ENCODE measurements at regions not wholly inside any gene's neighbourhood (a gene's known extent, or its start where the extent isn't known, plus 50 kb on each side); places are given as distances from the start of the nearest gene placed in this dataset.
"Not testable (repeated sequence)": the region's sequence is repeated elsewhere in the genome, so short reads cannot be mapped to it uniquely, and the experiment has no call there.

DNA sequence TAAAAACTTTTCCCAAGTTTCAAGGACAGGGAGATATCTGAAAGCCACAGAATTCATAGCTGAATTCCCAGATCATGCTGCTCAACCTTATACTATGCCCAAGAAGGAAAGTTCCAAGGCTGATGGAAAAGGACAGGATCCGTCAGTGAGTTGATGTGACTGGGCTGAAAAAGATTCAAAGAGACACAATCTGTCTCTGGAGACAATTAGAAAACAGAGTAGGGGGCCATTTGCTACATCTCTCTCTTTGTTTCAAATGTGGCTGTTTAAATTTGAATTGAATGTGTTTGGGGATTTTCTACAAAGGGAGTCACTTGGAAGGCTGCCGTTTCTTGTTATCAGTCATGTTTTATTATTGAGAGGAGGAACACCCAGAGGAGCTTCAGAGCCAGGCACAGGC is 292.6 kb downstream of the NUF2 start:
- intact Hi-C loops (cut with DNase I; ENCODE audit: low total_unique reads) = no loop called here
- TF ChIP-seq POLR2A (IDR thresholded peaks at IDR 0.05) = no peak
- TF ChIP-seq, protein P1, sequence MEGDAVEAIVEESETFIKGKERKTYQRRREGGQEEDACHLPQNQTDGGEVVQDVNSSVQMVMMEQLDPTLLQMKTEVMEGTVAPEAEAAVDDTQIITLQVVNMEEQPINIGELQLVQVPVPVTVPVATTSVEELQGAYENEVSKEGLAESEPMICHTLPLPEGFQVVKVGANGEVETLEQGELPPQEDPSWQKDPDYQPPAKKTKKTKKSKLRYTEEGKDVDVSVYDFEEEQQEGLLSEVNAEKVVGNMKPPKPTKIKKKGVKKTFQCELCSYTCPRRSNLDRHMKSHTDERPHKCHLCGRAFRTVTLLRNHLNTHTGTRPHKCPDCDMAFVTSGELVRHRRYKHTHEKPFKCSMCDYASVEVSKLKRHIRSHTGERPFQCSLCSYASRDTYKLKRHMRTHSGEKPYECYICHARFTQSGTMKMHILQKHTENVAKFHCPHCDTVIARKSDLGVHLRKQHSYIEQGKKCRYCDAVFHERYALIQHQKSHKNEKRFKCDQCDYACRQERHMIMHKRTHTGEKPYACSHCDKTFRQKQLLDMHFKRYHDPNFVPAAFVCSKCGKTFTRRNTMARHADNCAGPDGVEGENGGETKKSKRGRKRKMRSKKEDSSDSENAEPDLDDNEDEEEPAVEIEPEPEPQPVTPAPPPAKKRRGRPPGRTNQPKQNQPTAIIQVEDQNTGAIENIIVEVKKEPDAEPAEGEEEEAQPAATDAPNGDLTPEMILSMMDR (IDR thresholded peaks at IDR 0.05) = no peak
- WGBS, 2 donors = 44 to 63% methylated on average over 2 of the region's 2 CpGs
- DNase-seq (ENCODE audit: low spot score in 2 of 2) = no peak
- H3K4me3 ChIP-seq (ENCODE audit: low read depth, poor library complexity, severe bottlenecking) = no peak overlapping the region

DNA sequence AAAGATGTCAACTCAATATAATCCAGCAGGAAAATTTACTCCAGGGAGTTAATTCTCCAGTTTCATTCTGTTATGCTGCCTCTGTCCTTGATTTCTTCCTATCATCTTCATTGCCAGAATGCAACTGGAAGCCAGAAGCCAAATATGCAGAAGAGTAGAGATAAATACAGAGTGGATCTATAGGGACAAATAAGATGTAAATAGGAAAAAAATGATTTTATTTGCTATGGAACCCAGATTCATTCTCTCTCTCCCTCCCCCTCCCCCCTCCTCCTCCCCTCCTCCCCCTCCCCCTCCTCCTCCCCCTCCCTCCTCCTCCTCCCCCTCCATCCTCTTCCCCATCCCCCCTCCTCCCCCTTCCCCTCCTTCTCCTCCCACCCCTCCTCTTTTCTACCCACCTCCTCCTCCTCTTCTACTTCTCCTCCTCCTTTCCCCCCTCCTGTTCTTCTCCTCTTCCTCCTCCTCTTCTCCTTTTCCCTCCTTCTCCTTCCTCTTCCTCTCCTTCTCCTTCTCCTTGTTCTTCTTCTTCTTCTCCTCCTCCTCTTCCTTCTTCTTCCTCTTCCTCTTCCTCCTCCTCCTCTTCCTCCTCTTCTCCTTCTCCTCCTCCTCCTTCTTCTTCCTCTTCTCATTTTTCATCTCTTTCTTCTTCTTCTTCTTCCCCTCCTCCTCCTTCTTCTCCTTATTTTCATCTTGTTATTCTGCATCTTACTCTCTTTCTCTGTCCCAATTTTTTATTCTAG is 306.4 kb downstream of the NUF2 start:
- no peak overlapping the region for H3K4me3 ChIP-seq (ENCODE audit: low read depth, poor library complexity, severe bottlenecking)
- TF ChIP-seq POLR2A (IDR thresholded peaks at IDR 0.05) = no peak
- TF ChIP-seq, protein P1 (IDR thresholded peaks at IDR 0.05) = no peak
- no peak for DNase-seq (ENCODE audit: low spot score in 2 of 2)
- intact Hi-C loops (cut with DNase I; ENCODE audit: low total_unique reads) = no loop called here

DNA sequence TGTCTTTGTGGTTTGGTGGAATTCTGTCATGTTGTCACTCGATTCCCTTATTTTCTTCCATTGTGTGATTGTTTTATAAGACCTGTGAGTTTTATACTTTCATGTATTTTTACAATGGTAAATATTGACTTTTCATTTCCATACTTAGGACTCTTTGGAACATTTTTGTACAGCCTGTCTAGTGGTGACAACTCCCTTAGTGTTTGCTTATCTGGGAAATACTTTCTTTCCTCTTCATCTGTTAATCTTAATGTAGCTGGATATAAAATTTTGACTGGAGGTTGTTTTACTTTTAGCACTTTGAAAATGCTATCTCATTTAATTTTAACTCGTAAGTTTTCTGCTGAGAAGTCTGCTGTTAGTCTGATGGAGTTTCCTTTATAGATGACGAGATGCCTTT is 310.5 kb downstream of the NUF2 start:
- 90% methylated on average over 3 of the region's 3 CpGs for WGBS, 2 donors
- TF ChIP-seq POLR2A (IDR thresholded peaks at IDR 0.05) = no peak
- TF ChIP-seq, protein P1 (IDR thresholded peaks at IDR 0.05) = no peak
- intact Hi-C loops (cut with DNase I; ENCODE audit: low total_unique reads) = no loop called here
- DNase-seq (ENCODE audit: low spot score in 2 of 2) = no peak
- no peak overlapping the region for H3K4me3 ChIP-seq (ENCODE audit: low read depth, poor library complexity, severe bottlenecking)

DNA sequence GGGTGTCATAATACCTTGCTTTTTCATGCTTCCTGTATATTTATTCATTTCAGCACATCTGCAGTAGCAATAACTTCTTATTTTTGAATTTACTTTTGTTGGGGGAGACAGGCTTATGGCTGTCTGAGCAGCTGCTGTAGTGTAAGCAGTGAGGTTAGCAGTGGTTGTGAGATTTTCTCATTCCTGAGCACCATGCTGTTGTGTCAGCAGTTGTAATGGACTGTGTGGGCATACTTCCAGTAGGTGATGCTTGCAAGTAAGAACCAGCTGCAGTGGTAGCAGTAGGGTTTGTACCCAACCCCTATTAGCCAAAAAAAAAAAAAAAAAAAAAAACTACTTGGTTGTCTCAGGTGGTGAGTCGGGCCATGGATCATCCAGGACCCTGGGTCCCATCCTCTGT is 311.6 kb downstream of the NUF2 start:
- DNase-seq (ENCODE audit: low spot score in 2 of 2) = no peak
- WGBS, 2 donors = 89 to 94% methylated on average over 1 of the region's 1 CpG
- no peak for TF ChIP-seq POLR2A (IDR thresholded peaks at IDR 0.05)
- TF ChIP-seq, protein P1 (IDR thresholded peaks at IDR 0.05) = no peak
- H3K4me3 ChIP-seq (ENCODE audit: low read depth, poor library complexity, severe bottlenecking) = no peak overlapping the region
- intact Hi-C loops (cut with DNase I; ENCODE audit: low total_unique reads) = no loop called here

DNA sequence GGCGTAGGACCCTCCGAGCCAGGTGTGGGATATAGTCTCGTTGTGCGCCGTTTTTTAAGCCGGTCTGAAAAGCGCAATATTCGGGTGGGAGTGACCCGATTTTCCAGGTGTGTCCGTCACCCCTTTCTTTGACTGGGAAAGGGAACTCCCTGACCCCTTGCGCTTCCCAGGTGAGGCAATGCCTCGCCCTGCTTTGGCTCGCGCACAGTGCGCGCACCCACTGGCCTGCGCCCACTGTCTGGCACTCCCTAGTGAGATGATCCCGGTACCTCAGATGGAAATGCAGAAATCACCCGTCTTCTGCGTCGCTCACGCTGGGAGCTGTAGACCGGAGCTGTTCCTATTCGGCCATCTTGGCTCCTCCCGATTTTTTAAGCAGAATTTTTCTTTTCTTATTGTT is 323.9 kb downstream of the NUF2 start:
- H3K4me3 ChIP-seq (ENCODE audit: low read depth, poor library complexity, severe bottlenecking); DNase-seq (ENCODE audit: low spot score in 2 of 2); intact Hi-C loops (cut with DNase I; ENCODE audit: low total_unique reads): not testable (repeated sequence)
- WGBS, 2 donors = 96 to 97% methylated on average over 23 to 25 of the region's 25 CpGs

DNA sequence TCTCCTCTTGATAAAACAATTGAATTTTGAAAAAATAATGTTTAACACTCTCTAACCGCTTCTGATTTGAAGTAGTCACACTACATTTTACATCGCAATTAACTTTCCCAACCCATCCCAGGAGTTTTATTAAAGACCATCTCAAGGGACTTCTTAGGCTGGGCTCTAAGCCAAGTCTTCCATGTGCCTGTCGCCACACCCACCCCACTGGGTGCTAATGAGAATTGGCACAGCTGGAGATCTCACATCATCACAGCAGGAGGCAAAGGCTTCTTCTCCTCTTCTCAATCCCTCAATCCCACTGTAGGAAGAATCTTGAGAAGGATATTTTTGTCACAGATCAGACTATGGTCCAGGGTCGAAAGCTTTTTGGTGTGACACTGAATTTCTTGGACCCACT is 328.9 kb downstream of the NUF2 start:
- no peak for DNase-seq (ENCODE audit: low spot score in 2 of 2)
- WGBS, 2 donors = 55 to 59% methylated on average over 4 of the region's 4 CpGs
- intact Hi-C loops (cut with DNase I; ENCODE audit: low total_unique reads) = no loop called here
- H3K4me3 ChIP-seq (ENCODE audit: low read depth, poor library complexity, severe bottlenecking) = no peak overlapping the region
- TF ChIP-seq, protein P1 (IDR thresholded peaks at IDR 0.05) = no peak
- no peak for TF ChIP-seq POLR2A (IDR thresholded peaks at IDR 0.05)
